ENCODE measurements at regions not wholly inside any gene's neighbourhood (a gene's known extent, or its start where the extent isn't known, plus 50 kb on each side); places are given as distances from the start of the nearest gene placed in this dataset.
"Not testable (repeated sequence)": the region's sequence is repeated elsewhere in the genome, so short reads cannot be mapped to it uniquely, and the experiment has no call there.

- DNase-seq, result no peak
- H3K9me3 ChIP-seq (replicated peaks in 1 of 3), result no peaks in the 10 kb centered on the region
- H3K27me3 ChIP-seq, result peaks cover 5% of the 10 kb centered on the region
- no peak overlapping the region for H3K27ac ChIP-seq
- no peak overlapping the region for H3K4me3 ChIP-seq
- intact Hi-C loops (cut with DNase I), result no loop called here
- peaks cover 0 to 4% of the 10 kb centered on the region in 2 donors for H3K4me1 ChIP-seq (replicated peaks in 1 of 2)
- 63 to 80% (median 74%) methylated on average over 5 of the region's 5 CpGs for WGBS, 4 donors
- TF ChIP-seq CTCF (IDR thresholded peaks at IDR 0.05) (no peak), POLR2A (IDR thresholded peaks at IDR 0.05) (no peak)
- no peaks in the 10 kb centered on the region for H3K36me3 ChIP-seq (replicated peaks in 1 of 2)
Observed at GRCh38 chr22:27317096-27317495, 484.5 kb downstream of the MN1 start.

GRCh38 chr22:27317971-27318428, 483.6 kb downstream of the MN1 start:
- intact Hi-C loops (cut with DNase I), result no loop called here
- Histone ChIP-seq H3K9me3 (replicated peaks in 1 of 3) (no peaks in the 10 kb centered on the region), H3K27me3 (peaks cover 14% of the 10 kb centered on the region), H3K27ac (no peak overlapping the region), H3K4me1 (replicated peaks in 1 of 2) (peaks cover 0 to 4% of the 10 kb centered on the region in 2 donors), H3K36me3 (replicated peaks in 1 of 2) (no peaks in the 10 kb centered on the region), H3K4me3 (no peak overlapping the region)
- DNase-seq, result no peak
- TF ChIP-seq POLR2A (IDR thresholded peaks at IDR 0.05) (no peak), CTCF (IDR thresholded peaks at IDR 0.05) (no peak)
- WGBS, 4 donors, result 56 to 71% (median 57%) methylated on average over 15 of the region's 15 CpGs

- Histone ChIP-seq H3K27ac (no peak overlapping the region), H3K36me3 (replicated peaks in 1 of 2) (no peaks in the 10 kb centered on the region), H3K4me3 (no peak overlapping the region), H3K4me1 (replicated peaks in 1 of 2) (peaks cover 0 to 4% of the 10 kb centered on the region in 2 donors), H3K9me3 (replicated peaks in 1 of 3) (no peaks in the 10 kb centered on the region), H3K27me3 (peaks cover 20% of the 10 kb centered on the region)
- intact Hi-C loops (cut with DNase I), result no loop called here
- 19 to 30% (median 24%) methylated on average over 3 of the region's 3 CpGs for WGBS, 4 donors
- DNase-seq, result no peak
- TF ChIP-seq POLR2A (IDR thresholded peaks at IDR 0.05) (no peak), CTCF (IDR thresholded peaks at IDR 0.05) (no peak)
Observed at GRCh38 chr22:27318516-27318915, 483.0 kb downstream of the MN1 start.

GRCh38 chr22:27323661-27324060, 477.9 kb downstream of the MN1 start:
- H3K4me1 ChIP-seq (replicated peaks in 1 of 2), result no peaks in the 10 kb centered on the region
- H3K9me3 ChIP-seq (replicated peaks in 1 of 3), result no peaks in the 10 kb centered on the region
- no peak overlapping the region for H3K27ac ChIP-seq
- DNase-seq, result no peak
- TF ChIP-seq POLR2A (IDR thresholded peaks at IDR 0.05) (no peak), CTCF (IDR thresholded peaks at IDR 0.05) (no peak)
- no peaks in the 10 kb centered on the region for H3K36me3 ChIP-seq (replicated peaks in 1 of 2)
- H3K4me3 ChIP-seq, result no peak overlapping the region
- 9 to 33% (median 19%) methylated on average over 1 to 15 of the region's 15 CpGs for WGBS, 4 donors
- peaks cover 25% of the 10 kb centered on the region for H3K27me3 ChIP-seq
- intact Hi-C loops (cut with DNase I), result no loop called here

GRCh38 chr22:27324908-27325307, 476.6 kb downstream of the MN1 start:
- H3K27ac ChIP-seq; H3K36me3 ChIP-seq (replicated peaks in 1 of 2); H3K9me3 ChIP-seq (replicated peaks in 1 of 3); H3K4me1 ChIP-seq (replicated peaks in 1 of 2); DNase-seq; H3K4me3 ChIP-seq; intact Hi-C loops (cut with DNase I): not testable (repeated sequence)
- WGBS, 4 donors, result 61 to 88% (median 77%) methylated on average over 1 of the region's 1 CpG
- H3K27me3 ChIP-seq, result peaks cover 25% of the 10 kb centered on the region

Measured in adrenal gland (tissue), 9 donors.